ENCODE measurements at regions not wholly inside any gene's neighbourhood (a gene's known extent, or its start where the extent isn't known, plus 50 kb on each side); places are given as distances from the start of the nearest gene placed in this dataset.

GRCh38 chr11:119896387-119897045 is 167.5 kb upstream of the NECTIN1 start:
- no peak overlapping the region for H3K4me3 ChIP-seq (ENCODE audit: low read length)
- TF ChIP-seq CTCF (IDR thresholded peaks at IDR 0.05): no peak
- no peaks in the 10 kb centered on the region for H3K36me3 ChIP-seq (ENCODE audit: insufficient read depth, low read length)
- Mint-ChIP-seq H3K27ac (no peak overlapping the region), H3K4me3 (no peak overlapping the region), H3K4me1 (ENCODE audit: low read depth) (no peaks in the 10 kb centered on the region), H3K36me3 (ENCODE audit: low read depth) (no peaks in the 10 kb centered on the region), H3K27me3 (peaks cover 7% of the 10 kb centered on the region), H3K9me3 (no peaks in the 10 kb centered on the region)
- H3K27ac ChIP-seq (ENCODE audit: low read depth in 1 of 2, low read length in 2 of 2): no peak overlapping the region
- H3K9me3 ChIP-seq (ENCODE audit: control insufficient read depth in 1 of 2, insufficient read depth in 1 of 2, low read length in 2 of 2): no peaks in the 10 kb centered on the region
- CTCF ChIA-PET: no interaction called here
- ATAC-seq (ENCODE audit: poor library complexity) (no peak), DNase-seq (no peak)
- intact Hi-C loops (cut with DNase I, micrococcal nuclease): no loop called here
- POLR2A ChIA-PET: no interaction called here
- H3K4me1 ChIP-seq (ENCODE audit: insufficient read depth, low read length): no peaks in the 10 kb centered on the region
- H3K27me3 ChIP-seq (ENCODE audit: control insufficient read depth in 1 of 2, insufficient read depth in 2 of 2, low read length in 2 of 2): no peaks in the 10 kb centered on the region

GRCh38 chr11:119895981-119896380 is 167.0 kb upstream of the NECTIN1 start:
- H3K36me3 ChIP-seq (ENCODE audit: insufficient read depth, low read length): no peaks in the 10 kb centered on the region
- no peaks in the 10 kb centered on the region for H3K36me3 Mint-ChIP-seq (ENCODE audit: low read depth)
- ATAC-seq (ENCODE audit: poor library complexity) (no peak), DNase-seq (no peak)
- POLR2A ChIA-PET: no interaction called here
- no peak overlapping the region for H3K4me3 Mint-ChIP-seq
- H3K27me3 ChIP-seq (ENCODE audit: control insufficient read depth in 1 of 2, insufficient read depth in 2 of 2, low read length in 2 of 2): no peaks in the 10 kb centered on the region
- H3K4me1 Mint-ChIP-seq (ENCODE audit: low read depth): no peaks in the 10 kb centered on the region
- H3K27ac Mint-ChIP-seq: no peak overlapping the region
- peaks cover 10% of the 10 kb centered on the region for H3K27me3 Mint-ChIP-seq
- H3K9me3 Mint-ChIP-seq: no peaks in the 10 kb centered on the region
- H3K27ac ChIP-seq (ENCODE audit: low read depth in 1 of 2, low read length in 2 of 2): no peak overlapping the region
- TF ChIP-seq CTCF (IDR thresholded peaks at IDR 0.05): no peak
- intact Hi-C loops (cut with DNase I, micrococcal nuclease): no loop called here
- H3K4me1 ChIP-seq (ENCODE audit: insufficient read depth, low read length): no peaks in the 10 kb centered on the region
- H3K4me3 ChIP-seq (ENCODE audit: low read length): no peak overlapping the region
- CTCF ChIA-PET: no interaction called here
- H3K9me3 ChIP-seq (ENCODE audit: control insufficient read depth in 1 of 2, insufficient read depth in 1 of 2, low read length in 2 of 2): no peaks in the 10 kb centered on the region

- POLR2A ChIA-PET: no interaction called here
- Histone ChIP-seq H3K27ac (ENCODE audit: low read depth in 1 of 2, low read length in 2 of 2) (no peak overlapping the region), H3K4me3 (ENCODE audit: low read length) (no peak overlapping the region), H3K4me1 (ENCODE audit: insufficient read depth, low read length) (no peaks in the 10 kb centered on the region), H3K27me3 (ENCODE audit: control insufficient read depth in 1 of 2, insufficient read depth in 2 of 2, low read length in 2 of 2) (no peaks in the 10 kb centered on the region), H3K36me3 (ENCODE audit: insufficient read depth, low read length) (no peaks in the 10 kb centered on the region), H3K9me3 (ENCODE audit: control insufficient read depth in 1 of 2, insufficient read depth in 1 of 2, low read length in 2 of 2) (no peaks in the 10 kb centered on the region)
- Mint-ChIP-seq H3K4me1 (ENCODE audit: low read depth) (no peaks in the 10 kb centered on the region), H3K27me3 (peaks cover 17% of the 10 kb centered on the region), H3K27ac (no peak overlapping the region), H3K9me3 (no peaks in the 10 kb centered on the region), H3K4me3 (no peak overlapping the region), H3K36me3 (ENCODE audit: low read depth) (no peaks in the 10 kb centered on the region)
- CTCF ChIA-PET: no interaction called here
- ATAC-seq (ENCODE audit: poor library complexity) (no peak), DNase-seq (no peak)
- intact Hi-C loops (cut with DNase I, micrococcal nuclease): no loop called here
- no peak for TF ChIP-seq CTCF (IDR thresholded peaks at IDR 0.05)
These were observed 165.9 kb upstream of the NECTIN1 start for GRCh38 chr11:119894916-119895315.
